Retina (tissue), 1 donor: ENCODE measurements at regions not wholly inside any gene's neighbourhood (a gene's known extent, or its start where the extent isn't known, plus 50 kb on each side); places are given as distances from the start of the nearest gene placed in this dataset.
"Not testable (repeated sequence)": the region's sequence is repeated elsewhere in the genome, so short reads cannot be mapped to it uniquely, and the experiment has no call there.

Experiments
- DNase-seq: peaks from one replicate; pipeline ENCODE4 v3.0.0-alpha.2; 2016

- DNase-seq = no peak
These were observed 201.7 kb downstream of the NNT start for GRCh38 chr5:43804723-43805122.

- no peak for DNase-seq
These were observed 201.1 kb downstream of the NNT start for GRCh38 chr5:43804041-43804440.

DNA sequence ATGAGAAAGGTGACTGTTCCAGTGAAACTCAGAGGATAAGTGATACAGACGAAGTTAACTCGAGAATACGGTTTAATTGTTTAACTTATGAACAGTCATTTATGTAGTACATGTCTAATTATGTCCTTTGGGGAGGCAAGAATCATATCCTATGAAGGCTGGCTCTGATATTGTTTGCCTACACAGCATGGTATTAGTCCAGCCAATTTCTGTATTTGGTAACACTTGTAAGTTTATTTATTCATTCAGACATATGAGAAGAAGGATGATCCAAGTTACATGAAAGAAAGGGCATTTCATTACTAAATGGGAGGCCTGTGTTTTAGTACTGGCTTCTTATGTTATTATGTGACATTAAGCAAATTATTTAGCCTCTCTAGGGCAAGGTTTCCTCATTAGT, 199.7 kb downstream of the NNT start:
- DNase-seq = no peak

GRCh38 chr5:43802119-43802518, 199.1 kb downstream of the NNT start:
- no peak for DNase-seq

- no peak for DNase-seq
These were observed 195.8 kb downstream of the NNT start for GRCh38 chr5:43798740-43799139.

DNA sequence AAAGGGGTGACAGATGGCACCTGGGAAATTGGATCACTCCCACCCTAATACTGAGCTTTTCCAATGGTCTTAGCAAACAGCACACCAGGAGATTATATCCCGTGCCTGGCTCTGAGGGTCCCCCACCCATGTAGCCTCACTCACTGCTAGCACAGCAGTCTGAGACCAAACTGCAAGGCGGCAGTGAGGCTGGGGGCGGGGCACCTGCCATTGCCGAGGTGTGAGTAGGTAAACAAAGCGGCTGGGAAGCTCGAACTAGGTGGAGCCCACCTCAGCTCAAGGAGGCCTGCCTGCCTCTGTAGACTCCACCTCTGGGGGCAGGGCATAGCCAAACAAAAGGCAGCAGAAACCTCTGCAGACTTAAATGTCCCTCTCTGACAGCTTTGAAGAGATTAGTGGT, 188.9 kb downstream of the NNT start:
- DNase-seq = not testable (repeated sequence)

GRCh38 chr5:43785198-43785597, 182.2 kb downstream of the NNT start:
- DNase-seq = no peak

DNA sequence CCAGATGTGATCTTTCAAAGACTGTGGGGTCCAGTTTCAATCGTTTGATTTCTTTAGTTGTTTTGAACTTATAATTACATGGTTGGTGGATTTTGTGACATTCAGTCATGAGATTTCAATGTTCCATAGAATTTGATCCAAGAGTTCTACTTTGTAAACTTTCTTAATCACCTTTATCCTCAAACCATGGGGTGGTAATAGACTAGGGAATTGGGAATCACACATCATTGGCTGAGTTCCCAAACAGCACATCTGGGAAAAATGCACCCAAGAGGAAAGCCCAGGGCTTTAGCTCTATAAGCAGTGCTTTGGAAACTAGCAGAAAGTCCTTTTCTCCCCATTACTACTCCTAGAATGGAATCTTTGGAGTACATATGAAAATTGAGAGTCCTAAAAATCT, 177.6 kb downstream of the NNT start:
- no peak for DNase-seq

DNA sequence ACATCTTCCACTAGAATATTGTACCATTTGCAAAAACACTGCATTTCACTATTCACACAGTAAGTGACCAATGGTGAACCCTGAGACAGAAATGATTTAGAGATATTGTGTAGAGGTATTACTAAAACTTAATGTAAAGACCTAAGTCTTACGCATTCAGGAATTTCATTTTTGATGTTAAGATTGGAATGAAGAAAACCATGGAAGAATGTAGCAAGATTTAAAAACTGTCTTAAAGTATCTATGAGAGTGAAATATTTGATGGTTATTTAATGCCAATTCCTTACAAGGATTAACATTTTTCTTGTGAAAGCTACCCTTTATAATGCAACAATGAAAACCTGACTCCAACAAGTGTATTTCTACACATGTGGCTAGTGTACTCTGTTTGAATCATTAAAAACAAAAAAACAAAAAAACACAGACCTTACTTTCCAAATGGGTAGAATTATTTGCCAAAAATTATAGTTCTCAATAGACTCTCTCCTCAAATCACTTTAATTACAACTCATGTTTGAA, 172.0 kb downstream of the NNT start:
- DNase-seq = no peak

DNA sequence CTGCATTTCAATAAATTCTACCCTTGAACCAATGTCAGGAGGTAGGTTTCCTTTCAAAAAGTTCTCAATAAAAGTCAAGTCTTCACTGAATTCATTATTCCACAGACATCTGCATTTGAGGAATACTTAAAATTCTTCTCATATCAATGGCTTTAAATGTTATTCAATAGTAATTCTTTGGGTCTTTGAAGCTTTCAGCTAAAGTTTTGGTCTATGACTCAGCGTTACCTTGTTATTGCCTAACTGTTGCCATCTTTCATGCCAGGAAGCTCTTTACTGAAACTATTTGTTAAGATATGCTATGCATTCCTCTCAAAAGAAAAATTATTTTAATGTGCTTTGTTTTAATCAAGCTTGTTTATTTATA, 170.5 kb downstream of the NNT start:
- no peak for DNase-seq

DNA sequence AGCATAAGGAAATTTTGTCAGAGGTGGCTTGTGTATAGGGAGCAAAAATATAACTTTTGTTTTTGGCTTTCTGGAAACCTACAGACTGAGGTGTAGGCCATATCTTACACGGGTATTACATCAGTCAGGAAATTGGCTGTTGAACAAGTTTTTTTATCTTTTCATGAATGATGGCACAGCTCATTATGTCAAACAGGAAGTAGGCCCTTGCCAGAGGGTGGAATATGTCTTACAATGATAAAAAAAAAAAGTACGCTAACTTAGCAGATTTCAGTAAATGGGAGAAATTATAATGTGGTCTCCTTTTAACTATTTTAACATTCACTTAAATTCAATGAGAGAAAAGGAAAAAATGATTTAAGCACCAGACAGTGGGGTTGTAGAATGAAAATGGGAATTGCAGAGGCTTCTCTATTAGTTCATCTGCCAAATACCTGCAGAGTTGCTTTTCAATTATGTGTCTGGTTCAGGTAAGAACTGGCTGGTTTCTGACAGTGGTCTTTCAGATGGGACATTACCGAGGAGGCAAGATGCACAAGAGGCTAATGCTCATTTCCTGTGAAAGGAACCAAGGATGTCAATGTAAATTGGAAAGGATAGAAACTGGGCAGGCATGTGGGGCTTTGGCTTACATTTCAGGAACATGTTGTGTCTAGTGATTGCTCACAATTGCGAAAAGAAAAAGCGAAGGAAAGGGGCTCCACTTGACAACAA, 169.9 kb downstream of the NNT start:
- DNase-seq = no peak

DNA sequence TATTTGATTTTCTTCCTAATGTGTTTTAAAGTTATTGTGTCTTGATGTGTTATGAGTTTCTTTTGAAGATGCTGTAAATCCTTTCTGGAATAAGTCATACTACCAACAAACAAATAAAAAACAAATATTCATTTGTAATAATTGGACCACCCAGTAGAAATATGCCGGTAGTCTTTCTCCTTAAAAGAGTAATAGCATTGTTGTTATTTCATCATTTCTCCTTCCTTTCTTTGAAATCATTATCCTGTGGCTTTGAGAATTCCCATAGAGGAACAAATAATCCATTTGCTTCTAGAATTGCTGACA, 169.4 kb downstream of the NNT start:
- no peak for DNase-seq

- DNase-seq = no peak
These were observed 168.6 kb downstream of the NNT start for GRCh38 chr5:43771611-43772031.

GRCh38 chr5:43769571-43770355, 166.8 kb downstream of the NNT start:
- DNase-seq = no peak
